Type B pancreatic cell (in vitro differentiated cells): ENCODE measurements at regions not wholly inside any gene's neighbourhood (a gene's known extent, or its start where the extent isn't known, plus 50 kb on each side); places are given as distances from the start of the nearest gene placed in this dataset.

ENCODE experiments used
- DNase-seq: peaks from one replicate; pipeline ENCODE4 v3.0.0; 2021; ENCODE audit warnings: mixed read lengths; ENCODE audit not compliant: unreplicated experiment; ENCODE audit errors: extremely low spot score
- H3K27ac Mint-ChIP-seq: 2 replicates; pipeline ENCODE4 v1.8.0; 2021; ENCODE audit warnings: mild to moderate bottlenecking, mixed read lengths
- H3K27me3 Mint-ChIP-seq: 2 replicates; pipeline ENCODE4 v1.8.0; 2021; ENCODE audit warnings: mixed read lengths
- H3K36me3 Mint-ChIP-seq: 2 replicates; pipeline ENCODE4 v1.8.0; 2021; ENCODE audit warnings: mixed read lengths
- H3K4me1 Mint-ChIP-seq: one replicate; pipeline ENCODE4 v1.8.0; 2021; ENCODE audit warnings: mixed read lengths; ENCODE audit not compliant: unreplicated experiment
- H3K4me3 Mint-ChIP-seq: 2 replicates; pipeline ENCODE4 v1.8.0; 2021; ENCODE audit warnings: mild to moderate bottlenecking, mixed read lengths
- H3K9me3 Mint-ChIP-seq: 2 replicates; pipeline ENCODE4 v1.8.0; 2021; ENCODE audit warnings: mixed read lengths
- TF ChIP-seq, protein P1 (sequence below): fragments of 200-600 bp; sonication (generic); conservative IDR thresholded peaks from 2 replicates; pipeline ENCODE4 v1.5.0; 2021; ENCODE audit warnings: antibody characterized with exemption, mild to moderate bottlenecking

DNA sequence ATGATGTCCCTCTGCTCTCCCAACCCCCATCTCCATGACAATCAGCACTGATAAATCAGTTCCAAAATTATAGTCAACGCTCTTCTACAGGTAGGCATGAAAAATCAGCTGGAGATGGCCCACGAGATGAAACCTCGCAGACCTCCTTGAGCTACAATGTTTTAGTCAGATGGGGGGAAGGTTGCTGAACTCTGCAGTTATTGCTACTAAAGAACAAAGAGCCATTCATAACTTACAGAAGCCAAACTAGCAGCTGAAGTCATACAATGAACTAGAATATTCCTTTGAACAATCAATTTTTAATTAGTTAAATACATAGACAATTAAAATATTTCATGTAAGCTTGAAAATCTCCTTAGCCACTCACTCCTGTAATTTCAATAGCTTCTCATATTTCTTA lies 179.2 kb downstream of the NHLRC3 start:
- H3K36me3 Mint-ChIP-seq, result no peaks in the 10 kb centered on the region
- H3K9me3 Mint-ChIP-seq, result peaks cover 8% of the 10 kb centered on the region
- no peaks in the 10 kb centered on the region for H3K27me3 Mint-ChIP-seq
- TF ChIP-seq, protein P1, sequence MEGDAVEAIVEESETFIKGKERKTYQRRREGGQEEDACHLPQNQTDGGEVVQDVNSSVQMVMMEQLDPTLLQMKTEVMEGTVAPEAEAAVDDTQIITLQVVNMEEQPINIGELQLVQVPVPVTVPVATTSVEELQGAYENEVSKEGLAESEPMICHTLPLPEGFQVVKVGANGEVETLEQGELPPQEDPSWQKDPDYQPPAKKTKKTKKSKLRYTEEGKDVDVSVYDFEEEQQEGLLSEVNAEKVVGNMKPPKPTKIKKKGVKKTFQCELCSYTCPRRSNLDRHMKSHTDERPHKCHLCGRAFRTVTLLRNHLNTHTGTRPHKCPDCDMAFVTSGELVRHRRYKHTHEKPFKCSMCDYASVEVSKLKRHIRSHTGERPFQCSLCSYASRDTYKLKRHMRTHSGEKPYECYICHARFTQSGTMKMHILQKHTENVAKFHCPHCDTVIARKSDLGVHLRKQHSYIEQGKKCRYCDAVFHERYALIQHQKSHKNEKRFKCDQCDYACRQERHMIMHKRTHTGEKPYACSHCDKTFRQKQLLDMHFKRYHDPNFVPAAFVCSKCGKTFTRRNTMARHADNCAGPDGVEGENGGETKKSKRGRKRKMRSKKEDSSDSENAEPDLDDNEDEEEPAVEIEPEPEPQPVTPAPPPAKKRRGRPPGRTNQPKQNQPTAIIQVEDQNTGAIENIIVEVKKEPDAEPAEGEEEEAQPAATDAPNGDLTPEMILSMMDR, result no peak
- H3K4me1 Mint-ChIP-seq, result peaks cover 8% of the 10 kb centered on the region
- no peak overlapping the region for H3K27ac Mint-ChIP-seq
- no peak overlapping the region for H3K4me3 Mint-ChIP-seq
- no peak for DNase-seq

DNA sequence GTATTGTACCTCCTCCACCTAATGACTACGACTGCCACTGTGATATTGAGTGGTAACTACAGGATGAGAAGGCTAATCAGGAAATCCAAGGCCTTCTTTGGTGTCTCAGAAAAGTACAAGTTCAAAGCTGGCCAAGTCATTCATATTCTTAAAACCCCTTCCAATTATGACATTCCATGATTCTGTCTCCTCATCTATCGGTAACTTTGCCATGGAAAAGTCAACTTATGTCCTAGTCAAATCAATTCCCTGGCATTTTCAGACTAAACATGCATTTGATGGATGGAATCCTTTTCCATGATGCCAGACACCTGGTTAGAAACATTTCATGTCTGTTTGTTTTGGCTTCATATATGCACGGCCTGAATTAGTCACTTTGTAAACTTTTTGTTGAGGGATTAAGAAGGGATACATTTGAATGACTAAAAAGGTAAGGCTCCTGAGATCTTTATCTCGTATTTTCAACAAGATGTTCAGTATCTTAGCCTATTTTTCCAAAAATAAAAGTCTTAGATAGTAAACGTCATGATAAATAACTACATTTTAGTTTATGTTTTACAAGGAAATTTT lies 186.5 kb downstream of the NHLRC3 start:
- Mint-ChIP-seq H3K27ac (no peak overlapping the region), H3K36me3 (no peaks in the 10 kb centered on the region), H3K4me1 (no peaks in the 10 kb centered on the region), H3K4me3 (no peak overlapping the region), H3K27me3 (no peaks in the 10 kb centered on the region), H3K9me3 (peaks cover 14% of the 10 kb centered on the region)
- TF ChIP-seq, protein P1, result no peak
- DNase-seq, result no peak

DNA sequence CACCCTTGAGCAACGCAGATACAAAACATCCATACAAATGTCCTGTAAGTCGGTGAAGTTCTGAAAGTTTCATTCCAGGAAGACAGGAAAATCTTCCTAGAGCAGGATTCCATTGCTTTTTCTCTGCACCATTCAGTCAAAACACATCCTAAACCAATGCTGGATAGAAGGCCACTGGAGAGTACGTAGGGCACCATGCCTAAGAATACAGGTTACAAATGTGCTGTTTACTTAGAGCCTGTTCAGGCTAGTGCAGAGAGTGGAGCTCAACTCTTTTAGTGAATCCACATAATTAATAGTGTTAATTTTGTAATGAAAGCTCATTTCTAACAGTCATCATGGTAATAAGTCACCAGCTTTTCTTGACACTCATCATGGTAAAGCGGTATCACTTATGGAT lies 187.6 kb downstream of the NHLRC3 start:
- Mint-ChIP-seq H3K36me3 (no peaks in the 10 kb centered on the region), H3K4me3 (no peak overlapping the region), H3K4me1 (no peaks in the 10 kb centered on the region), H3K9me3 (peaks cover 6% of the 10 kb centered on the region), H3K27me3 (no peaks in the 10 kb centered on the region), H3K27ac (no peak overlapping the region)
- TF ChIP-seq, protein P1, result no peak
- no peak for DNase-seq

DNA sequence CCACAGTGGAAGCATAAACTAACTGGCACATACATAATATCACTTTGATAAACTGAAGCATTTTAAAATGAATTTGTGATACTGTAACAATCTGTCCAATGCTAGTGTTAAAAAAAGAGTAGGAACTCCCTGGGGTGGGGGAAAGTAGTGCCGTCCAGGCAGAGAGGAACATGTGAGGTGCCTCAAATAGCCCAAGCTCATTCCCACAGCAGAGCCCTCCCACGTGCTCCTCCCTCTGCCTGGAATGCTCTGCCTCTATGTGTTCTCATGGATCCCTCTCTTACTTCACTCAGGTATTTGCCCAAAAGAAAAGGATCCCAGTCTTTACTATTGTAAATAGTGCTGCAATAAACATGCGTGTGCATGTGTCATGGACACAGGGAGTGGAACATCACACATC lies 188.1 kb downstream of the NHLRC3 start:
- Mint-ChIP-seq H3K36me3 (no peaks in the 10 kb centered on the region), H3K27ac (no peak overlapping the region), H3K9me3 (peaks cover 6% of the 10 kb centered on the region), H3K4me1 (no peaks in the 10 kb centered on the region), H3K27me3 (no peaks in the 10 kb centered on the region), H3K4me3 (no peak overlapping the region)
- DNase-seq, result no peak
- TF ChIP-seq, protein P1, result no peak

DNA sequence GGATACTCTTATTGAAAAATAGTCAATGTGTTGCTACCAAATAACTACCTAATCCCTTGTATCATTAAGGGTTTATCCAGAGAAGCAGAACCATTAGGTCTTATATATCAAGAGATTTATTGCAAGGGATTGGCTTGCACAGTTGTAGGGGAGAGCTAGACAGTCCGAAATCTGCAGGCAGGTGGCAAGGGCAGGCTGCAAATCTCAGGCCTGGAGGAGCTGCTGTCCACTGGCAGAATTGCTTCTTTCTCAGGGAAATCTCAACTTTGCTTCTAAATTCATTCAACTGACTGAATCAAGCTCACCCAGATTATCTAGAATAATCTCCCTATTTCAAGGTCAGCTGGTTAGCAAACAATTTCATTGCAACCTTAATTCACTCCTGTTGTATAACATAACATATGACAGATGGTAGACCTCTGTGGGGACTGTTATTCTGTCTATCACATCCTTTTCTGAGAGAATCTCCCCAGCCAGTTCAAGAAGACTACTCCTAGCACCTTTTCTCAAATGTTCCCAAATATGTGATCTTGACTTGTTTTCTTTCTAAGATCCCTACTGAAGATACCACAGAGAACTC lies 194.2 kb downstream of the NHLRC3 start:
- TF ChIP-seq, protein P1, result no peak
- Mint-ChIP-seq H3K36me3 (no peaks in the 10 kb centered on the region), H3K9me3 (no peaks in the 10 kb centered on the region), H3K27ac (no peak overlapping the region), H3K4me1 (peaks cover 9% of the 10 kb centered on the region), H3K4me3 (no peak overlapping the region), H3K27me3 (peaks cover 3% of the 10 kb centered on the region)
- DNase-seq, result no peak
